ENCODE measurements at regions not wholly inside any gene's neighbourhood (a gene's known extent, or its start where the extent isn't known, plus 50 kb on each side); places are given as distances from the start of the nearest gene placed in this dataset.

DNA sequence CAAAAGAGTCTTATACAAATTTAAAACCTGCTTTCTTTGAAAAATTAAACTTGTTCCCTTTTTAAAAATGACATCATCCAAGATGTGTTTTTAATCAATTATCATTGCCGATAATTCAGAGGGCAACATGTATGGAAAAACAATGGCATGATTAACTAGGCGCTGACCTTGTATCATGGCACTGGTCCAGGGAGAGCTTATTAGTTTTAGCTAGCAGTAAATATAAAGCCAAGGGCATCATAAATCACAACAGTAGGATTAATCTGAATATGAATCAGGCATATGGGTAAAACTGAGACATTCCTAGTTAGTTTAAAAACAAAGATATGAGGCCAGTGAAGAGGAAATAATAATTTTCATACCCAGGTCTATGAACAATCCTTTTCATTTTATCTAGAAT, 374.0 kb downstream of the HDGFL1 start:
- no peak for DNase-seq

GRCh38 chr6:22949967-22950366, 380.6 kb downstream of the HDGFL1 start:
- DNase-seq, result no peak

GRCh38 chr6:22952097-22952496, 382.7 kb downstream of the HDGFL1 start:
- DNase-seq, result no peak

DNA sequence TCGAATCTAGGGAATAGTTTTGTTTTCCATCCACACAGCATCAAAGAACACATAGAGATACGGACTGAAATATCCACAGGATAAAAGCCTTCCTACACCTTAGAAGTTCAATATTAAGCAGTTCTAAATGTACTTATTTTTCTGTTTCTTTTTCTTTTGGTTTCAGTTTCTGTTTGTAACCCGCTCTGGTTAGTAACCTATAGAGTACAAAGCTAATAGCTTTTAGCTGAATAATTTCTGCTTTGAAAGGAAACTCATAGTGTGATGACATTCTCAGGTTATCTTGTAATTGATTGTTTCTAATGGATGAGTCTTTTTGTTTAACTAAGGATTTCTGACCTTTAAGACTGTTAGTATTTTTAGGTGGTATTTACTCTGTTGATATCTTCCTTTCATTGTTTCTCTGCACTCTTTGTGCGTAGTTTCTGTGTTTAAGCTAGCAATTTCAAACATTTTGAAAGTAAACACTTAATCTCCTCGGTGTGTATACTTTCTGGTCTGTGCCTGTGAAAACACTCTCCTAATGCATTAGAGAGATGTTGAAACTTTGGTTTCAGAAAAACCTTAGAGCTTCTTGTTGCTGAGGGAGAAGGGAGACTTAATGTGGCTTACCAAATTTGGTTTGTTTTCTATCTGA, 385.5 kb downstream of the HDGFL1 start:
- DNase-seq, result no peak

DNA sequence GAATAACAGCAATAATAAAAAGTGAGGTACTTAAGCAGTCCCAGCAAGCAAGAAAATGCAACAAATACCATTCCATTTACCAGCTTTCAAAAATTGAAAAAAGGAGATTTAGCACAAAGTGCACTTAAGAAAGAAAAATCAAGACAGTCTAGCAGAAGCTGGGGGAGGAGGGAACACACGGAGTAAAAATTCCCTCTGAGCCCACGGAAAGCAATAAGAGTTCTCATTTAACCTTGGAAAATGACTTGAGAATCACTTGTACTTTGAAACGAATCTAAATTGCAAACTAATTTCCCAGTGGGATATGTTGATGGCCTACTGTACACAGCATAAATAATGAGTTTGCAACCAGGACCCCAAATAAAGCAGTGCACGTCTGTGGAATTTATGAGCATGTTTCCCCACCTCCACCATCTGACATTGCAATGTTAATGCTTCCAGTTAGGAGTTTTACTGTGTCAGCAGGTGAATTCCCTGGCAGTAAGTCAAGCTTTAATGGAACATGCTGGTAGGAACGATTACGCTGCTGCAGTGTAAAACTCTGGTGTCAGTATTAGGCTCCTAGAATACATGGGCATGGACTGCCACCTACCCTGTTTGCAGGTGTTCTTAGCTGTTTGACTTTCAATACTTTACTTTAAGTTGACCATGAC, 386.8 kb downstream of the HDGFL1 start:
- DNase-seq, result no peak

DNA sequence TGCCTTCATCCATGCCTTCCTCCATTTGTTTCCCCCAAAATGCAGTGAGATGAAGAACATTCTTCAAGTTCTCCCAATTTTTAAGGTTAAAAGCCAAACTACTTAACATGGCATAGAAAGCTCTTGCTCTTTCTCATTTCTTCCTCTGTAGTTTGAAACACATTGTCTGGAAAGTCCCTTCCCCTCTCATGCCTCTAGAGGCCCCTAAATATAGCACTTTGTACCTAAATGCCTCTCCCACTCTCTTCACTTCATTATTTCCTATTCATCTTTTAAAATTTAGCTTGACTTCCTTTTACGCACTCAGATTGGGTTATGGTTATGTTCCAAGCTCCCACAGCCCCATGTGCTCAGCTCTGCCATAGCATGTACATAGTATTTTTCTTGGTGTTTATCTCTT, 389.3 kb downstream of the HDGFL1 start:
- DNase-seq, result no peak

GRCh38 chr6:22959571-22959970, 390.2 kb downstream of the HDGFL1 start:
- DNase-seq, result no peak

DNA sequence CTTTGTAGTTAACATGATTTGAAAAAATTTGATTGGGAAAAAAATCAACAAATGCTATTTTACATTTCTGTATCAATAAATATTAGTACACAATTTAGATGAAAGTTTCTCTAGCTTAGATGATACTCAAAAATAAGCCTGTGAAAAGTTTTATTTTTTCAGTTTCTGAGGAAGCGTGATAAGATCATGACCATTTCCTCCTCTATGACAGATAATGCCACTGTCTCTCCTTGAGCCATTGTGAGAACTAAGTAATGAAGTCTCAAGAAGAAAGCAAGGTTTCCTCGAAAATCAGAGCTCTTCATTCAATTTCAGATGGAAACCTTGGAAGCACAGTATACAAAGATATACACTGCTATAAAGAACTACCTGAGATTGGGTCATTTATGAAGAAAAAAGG, 395.0 kb downstream of the HDGFL1 start:
- DNase-seq, result peak in 1 of 5 experiments; percentile 85

GRCh38 chr6:22965889-22966288, 396.5 kb downstream of the HDGFL1 start:
- no peak for DNase-seq

DNA sequence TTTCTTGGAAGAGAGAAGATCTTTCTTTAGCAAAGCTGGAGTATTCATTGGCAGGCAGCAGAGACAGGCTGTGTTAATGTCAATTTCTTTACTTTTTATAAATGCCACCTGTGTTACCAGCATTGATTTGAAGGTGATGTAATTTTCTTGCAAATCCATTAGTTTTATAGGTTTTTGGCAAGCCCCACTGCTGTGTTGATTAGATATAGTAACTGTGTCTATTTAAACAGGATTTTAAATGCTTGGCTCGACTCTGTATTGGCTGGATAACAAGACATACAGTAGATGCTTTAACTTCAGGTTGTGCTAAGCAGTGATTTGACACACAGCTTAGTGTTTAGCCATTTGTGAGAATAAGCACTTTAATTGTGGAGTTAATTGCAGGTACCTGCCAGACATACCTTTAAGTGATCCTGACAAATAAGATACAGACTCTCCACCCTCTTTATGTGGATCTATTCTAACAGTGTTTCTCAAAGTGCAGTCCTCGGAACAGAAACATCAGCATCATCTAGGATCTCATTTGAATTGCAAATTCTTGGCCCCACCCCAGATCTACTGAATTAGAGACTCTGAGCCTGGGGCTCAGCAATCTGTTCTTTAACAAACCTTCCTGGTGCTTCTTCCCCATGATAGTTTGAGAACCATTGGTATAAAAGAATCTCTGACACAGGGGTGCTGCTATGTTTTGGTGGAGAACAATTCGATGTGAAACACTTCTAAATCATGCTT, 397.5 kb downstream of the HDGFL1 start:
- no peak for DNase-seq

- no peak for DNase-seq
Observed at GRCh38 chr6:22970004-22970403, 400.6 kb downstream of the HDGFL1 start.

- no peak for DNase-seq
Observed at GRCh38 chr6:22972771-22973170, 403.4 kb downstream of the HDGFL1 start.

DNA sequence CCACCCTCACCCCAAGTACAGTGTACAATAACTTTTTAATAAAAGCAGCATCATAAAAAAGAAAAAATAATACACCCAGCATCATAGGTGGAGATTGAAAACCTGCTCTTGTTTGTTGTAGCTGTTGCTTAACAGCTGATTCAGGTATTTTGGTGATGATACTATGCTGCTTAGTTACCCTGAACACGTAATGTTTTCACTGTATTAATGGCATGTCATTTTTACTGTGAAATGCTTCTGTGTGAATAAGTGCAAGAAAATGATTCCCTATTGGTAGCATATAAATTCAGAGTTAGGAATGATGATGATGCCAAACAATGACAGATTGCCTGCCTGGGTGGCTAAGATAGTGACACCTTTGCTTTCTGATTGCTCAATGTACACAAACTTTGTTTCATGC, 405.7 kb downstream of the HDGFL1 start:
- no peak for DNase-seq

- no peak for DNase-seq
Observed at GRCh38 chr6:22980446-22980845, 411.1 kb downstream of the HDGFL1 start.

GRCh38 chr6:23002044-23002619, 432.8 kb downstream of the HDGFL1 start:
- no peak for DNase-seq

- DNase-seq, result no peak
Observed at GRCh38 chr6:23003671-23004467, 434.5 kb downstream of the HDGFL1 start.

- no peak for DNase-seq
Observed at GRCh38 chr6:23006656-23007055, 437.3 kb downstream of the HDGFL1 start.

- no peak for DNase-seq
Observed at GRCh38 chr6:23011615-23012014, 442.2 kb downstream of the HDGFL1 start.

DNA sequence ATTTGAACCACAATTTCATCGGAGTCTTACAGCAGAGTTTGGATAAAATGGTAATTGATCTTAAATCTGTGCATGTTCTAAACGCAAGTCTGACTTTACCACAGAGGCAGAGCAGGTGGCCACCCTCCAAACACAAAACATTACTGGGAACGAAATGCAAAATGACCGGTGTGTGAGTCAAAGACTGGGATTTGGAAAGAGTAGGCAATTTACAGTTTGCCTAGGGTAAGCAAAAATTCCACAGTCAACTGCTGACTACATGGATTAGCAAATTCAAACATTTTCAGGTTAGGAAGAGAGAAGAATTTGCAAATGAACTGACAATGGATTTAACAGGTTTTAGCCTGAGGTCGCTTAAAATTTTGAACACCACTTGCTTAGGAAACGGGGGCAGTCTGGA, 444.4 kb downstream of the HDGFL1 start:
- no peak for DNase-seq

DNA sequence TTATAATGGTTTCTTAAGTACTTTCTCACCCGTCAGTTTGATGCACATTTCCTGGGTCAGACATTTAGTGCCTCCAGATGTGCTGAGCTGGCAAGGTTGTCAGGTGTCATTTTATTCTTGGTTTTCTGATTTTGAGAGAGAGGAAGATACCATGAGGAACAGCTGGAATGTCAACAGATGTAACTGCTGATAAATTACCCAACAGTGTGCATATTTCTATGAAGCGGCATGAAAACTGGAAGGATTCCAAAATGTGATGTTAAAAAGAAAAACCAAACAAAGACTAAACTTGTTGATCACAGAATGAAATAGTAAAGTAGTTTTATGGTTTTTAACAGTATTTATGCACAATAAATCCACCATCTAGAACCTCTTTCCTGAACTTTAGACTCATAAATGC, 447.3 kb downstream of the HDGFL1 start:
- DNase-seq, result no peak

GRCh38 chr6:23021487-23021886, 452.1 kb downstream of the HDGFL1 start:
- no peak for DNase-seq

- DNase-seq, result no peak
Observed at GRCh38 chr6:23027281-23027680, 457.9 kb downstream of the HDGFL1 start.

DNA sequence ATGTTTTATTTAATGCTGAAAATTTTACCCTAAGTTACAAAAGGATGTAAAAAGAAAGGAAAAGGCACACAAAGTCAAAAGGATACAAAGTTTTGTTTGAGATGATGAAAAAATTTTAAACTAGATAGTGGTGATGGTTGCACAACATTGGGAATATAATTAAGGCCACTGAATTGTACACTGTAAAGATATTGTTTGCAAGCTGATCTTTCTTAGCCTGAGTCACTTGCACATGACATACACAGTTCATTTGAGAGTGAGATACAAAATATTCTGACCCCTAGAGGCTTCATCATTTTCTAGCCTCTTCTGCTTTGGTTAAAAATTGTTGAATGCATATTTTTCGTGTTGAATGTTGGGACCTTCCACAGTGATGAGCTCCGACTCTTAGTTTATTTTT, 462.6 kb downstream of the HDGFL1 start:
- DNase-seq, result no peak
